ENCODE measurements at regions not wholly inside any gene's neighbourhood (a gene's known extent, or its start where the extent isn't known, plus 50 kb on each side); places are given as distances from the start of the nearest gene placed in this dataset.

- peaks cover 0 to 6% (median 3%) of the 10 kb centered on the region in 4 donors for H3K4me1 ChIP-seq
- WGBS, 5 donors, result 57 to 85% (median 59%) methylated on average over 1 of the region's 1 CpG
- intact Hi-C loops (cut with DNase I; ENCODE audit: low total_unique reads), result no loop called here
- DNase-seq, result no peak
- no peak overlapping the region for H3K4me3 ChIP-seq
- no peaks in the 10 kb centered on the region for H3K36me3 ChIP-seq
- H3K27me3 ChIP-seq, result peaks cover 0 to 28% (median 4%) of the 10 kb centered on the region in 3 donors
- TF ChIP-seq POLR2AphosphoS5 (IDR thresholded peaks at IDR 0.05), result no peak
- TF ChIP-seq, protein P1, sequence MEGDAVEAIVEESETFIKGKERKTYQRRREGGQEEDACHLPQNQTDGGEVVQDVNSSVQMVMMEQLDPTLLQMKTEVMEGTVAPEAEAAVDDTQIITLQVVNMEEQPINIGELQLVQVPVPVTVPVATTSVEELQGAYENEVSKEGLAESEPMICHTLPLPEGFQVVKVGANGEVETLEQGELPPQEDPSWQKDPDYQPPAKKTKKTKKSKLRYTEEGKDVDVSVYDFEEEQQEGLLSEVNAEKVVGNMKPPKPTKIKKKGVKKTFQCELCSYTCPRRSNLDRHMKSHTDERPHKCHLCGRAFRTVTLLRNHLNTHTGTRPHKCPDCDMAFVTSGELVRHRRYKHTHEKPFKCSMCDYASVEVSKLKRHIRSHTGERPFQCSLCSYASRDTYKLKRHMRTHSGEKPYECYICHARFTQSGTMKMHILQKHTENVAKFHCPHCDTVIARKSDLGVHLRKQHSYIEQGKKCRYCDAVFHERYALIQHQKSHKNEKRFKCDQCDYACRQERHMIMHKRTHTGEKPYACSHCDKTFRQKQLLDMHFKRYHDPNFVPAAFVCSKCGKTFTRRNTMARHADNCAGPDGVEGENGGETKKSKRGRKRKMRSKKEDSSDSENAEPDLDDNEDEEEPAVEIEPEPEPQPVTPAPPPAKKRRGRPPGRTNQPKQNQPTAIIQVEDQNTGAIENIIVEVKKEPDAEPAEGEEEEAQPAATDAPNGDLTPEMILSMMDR (IDR thresholded peaks at IDR 0.05), result no peak
- TF ChIP-seq EP300 (IDR thresholded peaks at IDR 0.05), result no peak
- TF ChIP-seq POLR2A (IDR thresholded peaks at IDR 0.05), result no peak
- no peaks in the 10 kb centered on the region for H3K9me3 ChIP-seq
- H3K27ac ChIP-seq, result no peak overlapping the region
Measured at GRCh38 chr4:79030973-79031372, 91.7 kb upstream of the PAQR3 start.

- WGBS, 5 donors, result 32 to 79% (median 47%) methylated on average over 4 of the region's 4 CpGs
- DNase-seq, result peak in 1 of 2 donors; percentile 20
- no peak for TF ChIP-seq EP300 (IDR thresholded peaks at IDR 0.05)
- peak in 2 of 3 donors; percentile 14 to 25 for TF ChIP-seq POLR2AphosphoS5 (IDR thresholded peaks at IDR 0.05)
Measured at GRCh38 chr4:79027656-79028055, 88.4 kb upstream of the PAQR3 start.

GRCh38 chr4:79025170-79025569 lies 85.9 kb upstream of the PAQR3 start:
- intact Hi-C loops (cut with DNase I; ENCODE audit: low total_unique reads), result no loop called here
- WGBS, 5 donors, result 14 to 25% (median 15%) methylated on average over 2 of the region's 2 CpGs
- TF ChIP-seq POLR2A (IDR thresholded peaks at IDR 0.05) (no peak), POLR2AphosphoS5 (IDR thresholded peaks at IDR 0.05) (no peak), EP300 (IDR thresholded peaks at IDR 0.05) (no peak)
- TF ChIP-seq, protein P1 (IDR thresholded peaks at IDR 0.05), result no peak

More at GRCh38 chr4:79027656-79028055, 88.4 kb upstream of the PAQR3 start:
- no peaks in the 10 kb centered on the region for H3K36me3 ChIP-seq
- peaks cover 0 to 41% (median 4%) of the 10 kb centered on the region in 3 donors for H3K27me3 ChIP-seq
- intact Hi-C loops (cut with DNase I; ENCODE audit: low total_unique reads), result no loop called here
- peaks cover 0 to 6% (median 3%) of the 10 kb centered on the region in 4 donors for H3K4me1 ChIP-seq
- no peaks in the 10 kb centered on the region for H3K9me3 ChIP-seq
- H3K27ac ChIP-seq, result no peak overlapping the region
- no peak overlapping the region for H3K4me3 ChIP-seq

GRCh38 chr4:79023799-79024770 lies 84.8 kb upstream of the PAQR3 start:
- DNase-seq, result no peak
- no peak for TF ChIP-seq EP300 (IDR thresholded peaks at IDR 0.05)
- no peak for TF ChIP-seq POLR2AphosphoS5 (IDR thresholded peaks at IDR 0.05)
- TF ChIP-seq, protein P1 (IDR thresholded peaks at IDR 0.05), result no peak
- no peak for TF ChIP-seq POLR2A (IDR thresholded peaks at IDR 0.05)
- no peaks in the 10 kb centered on the region for H3K36me3 ChIP-seq
- intact Hi-C loops (cut with DNase I; ENCODE audit: low total_unique reads), result no loop called here
- H3K4me3 ChIP-seq, result no peak overlapping the region
- no peaks in the 10 kb centered on the region for H3K9me3 ChIP-seq
- peaks cover 0 to 30% (median 3%) of the 10 kb centered on the region in 3 donors for H3K27me3 ChIP-seq
- WGBS, 5 donors, result 79 to 90% (median 85%) methylated on average over 8 of the region's 8 CpGs
- H3K27ac ChIP-seq, result no peak overlapping the region
- H3K4me1 ChIP-seq, result peaks cover 0 to 6% (median 3%) of the 10 kb centered on the region in 4 donors

More at GRCh38 chr4:79025170-79025569, 85.9 kb upstream of the PAQR3 start:
- peaks cover 0 to 38% (median 4%) of the 10 kb centered on the region in 3 donors for H3K27me3 ChIP-seq
- peak in 1 of 2 donors; percentile 15 for DNase-seq
- H3K36me3 ChIP-seq, result no peaks in the 10 kb centered on the region
- no peak overlapping the region for H3K27ac ChIP-seq
- peaks cover 0 to 6% (median 3%) of the 10 kb centered on the region in 4 donors for H3K4me1 ChIP-seq
- no peaks in the 10 kb centered on the region for H3K9me3 ChIP-seq
- H3K4me3 ChIP-seq, result no peak overlapping the region

Measured in stomach (tissue), 8 donors.